ENCODE measurements at regions not wholly inside any gene's neighbourhood (a gene's known extent, or its start where the extent isn't known, plus 50 kb on each side); places are given as distances from the start of the nearest gene placed in this dataset.

DNA sequence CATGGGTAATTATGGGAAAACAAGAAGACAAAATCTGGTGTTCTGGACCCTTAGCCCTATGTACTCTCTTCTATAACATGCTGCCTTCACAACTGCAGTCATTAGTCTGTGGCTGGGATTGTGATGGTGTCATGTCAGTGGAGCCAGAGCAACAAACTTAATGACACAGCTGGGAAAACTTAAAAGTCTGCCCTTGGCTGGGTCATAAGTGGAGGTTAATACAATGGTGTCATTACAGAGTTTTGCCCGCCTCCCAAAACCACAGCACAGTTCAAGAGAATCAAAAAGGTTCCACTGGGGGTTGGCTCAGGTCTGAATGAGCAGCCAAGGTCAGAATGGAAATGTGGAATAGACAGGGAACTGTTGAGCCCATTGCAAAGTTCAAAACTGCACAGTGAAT is 455.7 kb upstream of the PIK3C3 start:
- TF ChIP-seq, protein P1, sequence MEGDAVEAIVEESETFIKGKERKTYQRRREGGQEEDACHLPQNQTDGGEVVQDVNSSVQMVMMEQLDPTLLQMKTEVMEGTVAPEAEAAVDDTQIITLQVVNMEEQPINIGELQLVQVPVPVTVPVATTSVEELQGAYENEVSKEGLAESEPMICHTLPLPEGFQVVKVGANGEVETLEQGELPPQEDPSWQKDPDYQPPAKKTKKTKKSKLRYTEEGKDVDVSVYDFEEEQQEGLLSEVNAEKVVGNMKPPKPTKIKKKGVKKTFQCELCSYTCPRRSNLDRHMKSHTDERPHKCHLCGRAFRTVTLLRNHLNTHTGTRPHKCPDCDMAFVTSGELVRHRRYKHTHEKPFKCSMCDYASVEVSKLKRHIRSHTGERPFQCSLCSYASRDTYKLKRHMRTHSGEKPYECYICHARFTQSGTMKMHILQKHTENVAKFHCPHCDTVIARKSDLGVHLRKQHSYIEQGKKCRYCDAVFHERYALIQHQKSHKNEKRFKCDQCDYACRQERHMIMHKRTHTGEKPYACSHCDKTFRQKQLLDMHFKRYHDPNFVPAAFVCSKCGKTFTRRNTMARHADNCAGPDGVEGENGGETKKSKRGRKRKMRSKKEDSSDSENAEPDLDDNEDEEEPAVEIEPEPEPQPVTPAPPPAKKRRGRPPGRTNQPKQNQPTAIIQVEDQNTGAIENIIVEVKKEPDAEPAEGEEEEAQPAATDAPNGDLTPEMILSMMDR (IDR thresholded peaks at IDR 0.05) = no peak
- TF ChIP-seq POLR2A (IDR thresholded peaks at IDR 0.05) (no peak), POLR2AphosphoS5 (IDR thresholded peaks at IDR 0.05) (no peak), EP300 (IDR thresholded peaks at IDR 0.05; ENCODE audit: low read depth) (no peak)
